Fibroblast of skin of left quadriceps (primary cell): ENCODE measurements at regions not wholly inside any gene's neighbourhood (a gene's known extent, or its start where the extent isn't known, plus 50 kb on each side); places are given as distances from the start of the nearest gene placed in this dataset.
"Not testable (repeated sequence)": the region's sequence is repeated elsewhere in the genome, so short reads cannot be mapped to it uniquely, and the experiment has no call there.

Experiments
- DNase-seq, 2 experiments: peaks; one replicate each; pipeline ENCODE4 v3.0.0-alpha.2; 2013; ENCODE audit warnings: low read depth in 2 of 2

GRCh38 chr14:95818581-95818980 lies 58.1 kb upstream of the TUNAR start:
- DNase-seq, result no peak

- no peak for DNase-seq
Observed at GRCh38 chr14:95817271-95817670, 59.4 kb upstream of the TUNAR start.

GRCh38 chr14:95816539-95816938 lies 60.1 kb upstream of the TUNAR start:
- DNase-seq, result no peak

GRCh38 chr14:95815226-95815690 lies 61.4 kb upstream of the TUNAR start:
- DNase-seq, result no peak

- no peak for DNase-seq
Observed at GRCh38 chr14:95814363-95815225, 62.0 kb upstream of the TUNAR start.

GRCh38 chr14:95811813-95812212 lies 64.8 kb upstream of the TUNAR start:
- no peak for DNase-seq

GRCh38 chr14:95808371-95808770 lies 68.3 kb upstream of the TUNAR start:
- DNase-seq, result no peak

- DNase-seq, result no peak
Observed at GRCh38 chr14:95796788-95797187, 79.8 kb upstream of the TUNAR start.

- DNase-seq, result no peak
Observed at GRCh38 chr14:95787941-95788340, 74.0 kb upstream of the TCL1A start.

GRCh38 chr14:95786566-95786965 lies 72.6 kb upstream of the TCL1A start:
- DNase-seq, result no peak

GRCh38 chr14:95784137-95784536 lies 70.2 kb upstream of the TCL1A start:
- DNase-seq, result peak in 1 of 2 experiments; percentile 8

GRCh38 chr14:95776798-95777534 lies 63.0 kb upstream of the TCL1A start:
- DNase-seq, result no peak

GRCh38 chr14:95774265-95775160 lies 60.6 kb upstream of the TCL1A start:
- peak; percentile 8 to 10 for DNase-seq

- DNase-seq, result no peak
Observed at GRCh38 chr14:95770777-95771176, 56.9 kb upstream of the TCL1A start.

- DNase-seq, result no peak
Observed at GRCh38 chr14:95769976-95770375, 56.1 kb upstream of the TCL1A start.

GRCh38 chr14:95769431-95769830 lies 55.5 kb upstream of the TCL1A start:
- not testable (repeated sequence) for DNase-seq

- no peak for DNase-seq
Observed at GRCh38 chr14:95765051-95765450, 51.1 kb upstream of the TCL1A start.

- DNase-seq, result no peak
Observed at GRCh38 chr14:95763875-95764274, 50.0 kb upstream of the TCL1A start.
